ENCODE measurements at regions not wholly inside any gene's neighbourhood (a gene's known extent, or its start where the extent isn't known, plus 50 kb on each side); places are given as distances from the start of the nearest gene placed in this dataset.
"Not testable (repeated sequence)": the region's sequence is repeated elsewhere in the genome, so short reads cannot be mapped to it uniquely, and the experiment has no call there.

GRCh38 chr3:816605-817004 is 276.2 kb upstream of the CNTN6 start:
- no peak for DNase-seq (ENCODE audit: low read depth in 2 of 2)

GRCh38 chr3:834679-835078 is 258.1 kb upstream of the CNTN6 start:
- no peak for DNase-seq (ENCODE audit: low read depth in 2 of 2)

DNA sequence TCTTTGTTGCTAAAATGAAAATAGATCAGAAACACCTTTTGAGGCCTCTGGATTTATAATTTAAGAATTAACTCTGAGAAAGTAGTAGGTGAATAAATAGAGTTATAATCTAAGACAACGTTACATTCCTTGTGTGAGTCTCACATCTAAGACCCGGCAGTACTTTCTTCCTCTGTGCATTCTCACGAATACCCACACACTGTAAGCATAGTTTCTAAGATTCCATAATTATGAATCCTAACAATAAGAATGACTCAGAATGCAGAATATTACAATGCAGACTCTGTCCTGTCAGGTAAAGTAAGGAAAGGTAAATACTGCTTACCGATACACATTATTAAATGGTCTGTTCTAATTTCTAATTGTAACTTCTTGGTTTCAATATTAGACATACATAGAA is 257.7 kb upstream of the CNTN6 start:
- DNase-seq (ENCODE audit: low read depth in 2 of 2): no peak

- no peak for DNase-seq (ENCODE audit: low read depth in 2 of 2)
These were observed 252.8 kb upstream of the CNTN6 start for GRCh38 chr3:839981-840380.

- DNase-seq (ENCODE audit: low read depth in 2 of 2): no peak
These were observed 241.6 kb upstream of the CNTN6 start for GRCh38 chr3:851098-851790.

DNA sequence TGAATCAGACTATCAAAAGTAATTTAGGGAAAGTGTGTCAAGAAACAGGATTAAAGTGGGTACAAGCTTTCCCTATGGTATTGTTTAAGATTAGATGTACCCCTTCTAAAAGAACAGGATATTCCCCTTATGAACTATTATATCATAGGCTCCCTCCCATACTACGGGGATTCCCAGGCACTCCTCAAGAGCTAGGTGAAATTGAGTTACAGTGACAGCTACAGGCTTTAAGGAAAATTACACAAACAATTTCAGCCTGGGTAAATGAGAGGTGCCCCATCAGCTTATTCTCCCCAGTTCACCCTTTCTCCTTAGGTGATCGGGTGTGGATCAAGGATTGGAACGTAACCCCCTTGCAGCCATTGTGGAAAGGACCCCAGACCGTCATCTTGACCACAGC is 240.8 kb upstream of the CNTN6 start:
- DNase-seq (ENCODE audit: low read depth in 2 of 2): no peak

DNA sequence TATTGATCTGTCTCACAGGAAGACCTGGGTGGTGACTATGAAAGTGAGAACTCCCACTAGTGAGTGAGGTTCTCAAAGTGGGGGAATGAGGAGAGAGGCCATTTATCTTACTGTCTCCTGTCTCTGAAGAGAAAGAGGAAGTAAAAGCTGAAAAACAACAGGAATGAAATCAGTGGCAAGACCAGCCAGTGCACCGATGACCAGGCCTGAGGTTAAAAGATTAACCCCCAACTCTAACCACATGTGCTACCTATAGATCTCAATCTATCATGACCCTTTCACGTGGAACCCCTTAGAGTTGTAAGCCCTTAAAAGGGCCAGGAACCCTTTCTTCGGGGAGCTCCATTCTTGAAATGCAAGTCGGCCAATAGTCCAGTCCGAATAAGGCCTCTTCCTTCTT is 239.3 kb upstream of the CNTN6 start:
- DNase-seq (ENCODE audit: low read depth in 2 of 2): no peak

- no peak for DNase-seq (ENCODE audit: low read depth in 2 of 2)
These were observed 233.7 kb upstream of the CNTN6 start for GRCh38 chr3:859135-859534.

- DNase-seq (ENCODE audit: low read depth in 2 of 2): no peak
These were observed 231.1 kb upstream of the CNTN6 start for GRCh38 chr3:861721-862120.

DNA sequence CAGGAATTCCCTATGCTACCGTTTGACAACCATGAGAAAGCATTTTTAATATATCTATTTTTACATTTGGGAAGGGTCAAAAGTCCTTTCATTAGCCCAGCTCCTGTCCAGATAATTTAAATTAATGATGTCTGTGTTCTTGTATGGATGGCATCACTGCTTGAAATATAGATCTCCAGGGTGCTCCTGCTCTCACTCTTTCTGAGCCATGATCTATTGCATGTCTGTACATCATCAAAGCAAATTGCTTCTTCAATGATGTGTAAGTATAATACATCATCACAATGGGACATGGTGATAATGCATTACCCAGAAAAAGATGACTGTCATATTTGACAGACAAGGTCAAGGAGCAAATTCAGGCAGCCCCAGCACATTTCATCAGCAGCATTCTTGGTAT is 223.6 kb upstream of the CNTN6 start:
- no peak for DNase-seq (ENCODE audit: low read depth in 2 of 2)

DNA sequence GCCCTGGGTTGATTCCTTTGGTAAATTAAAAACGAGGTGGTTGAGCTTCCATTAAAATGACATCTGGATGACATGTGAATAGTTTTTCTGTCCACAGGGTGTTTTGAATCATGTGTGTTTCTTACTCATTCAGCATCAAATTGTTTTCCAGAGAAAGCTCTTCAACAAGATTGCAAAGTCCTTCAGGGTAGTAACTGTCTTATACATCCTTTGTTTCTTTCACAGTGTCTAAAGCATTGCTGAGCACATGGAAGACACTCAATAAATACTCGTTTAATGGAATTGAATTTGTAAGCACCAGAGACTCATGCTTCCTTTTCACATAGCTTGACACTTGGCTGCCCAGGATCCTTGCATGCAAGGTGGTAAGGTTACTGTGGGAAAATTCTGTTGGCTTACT is 223.1 kb upstream of the CNTN6 start:
- DNase-seq (ENCODE audit: low read depth in 2 of 2): no peak

- DNase-seq (ENCODE audit: low read depth in 2 of 2): no peak
These were observed 221.2 kb upstream of the CNTN6 start for GRCh38 chr3:871651-872050.

DNA sequence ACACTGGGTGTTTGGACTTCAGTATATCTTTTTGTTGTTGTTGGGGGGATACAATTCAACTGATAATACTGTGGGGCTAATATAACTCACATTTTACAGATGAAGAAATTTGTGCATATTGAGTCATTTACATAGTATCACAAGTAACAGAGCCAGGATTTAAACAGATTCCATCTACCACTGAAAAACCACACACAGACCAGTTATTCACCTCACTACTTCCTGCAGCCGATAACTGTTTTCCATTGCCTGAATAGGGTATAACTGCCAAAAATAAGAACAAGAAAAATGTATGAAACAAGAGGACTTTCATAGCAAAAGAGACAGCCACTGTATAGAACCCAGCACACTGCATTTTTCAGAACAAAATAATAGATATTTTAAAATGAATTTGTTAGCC is 215.8 kb upstream of the CNTN6 start:
- DNase-seq (ENCODE audit: low read depth in 2 of 2): no peak

DNA sequence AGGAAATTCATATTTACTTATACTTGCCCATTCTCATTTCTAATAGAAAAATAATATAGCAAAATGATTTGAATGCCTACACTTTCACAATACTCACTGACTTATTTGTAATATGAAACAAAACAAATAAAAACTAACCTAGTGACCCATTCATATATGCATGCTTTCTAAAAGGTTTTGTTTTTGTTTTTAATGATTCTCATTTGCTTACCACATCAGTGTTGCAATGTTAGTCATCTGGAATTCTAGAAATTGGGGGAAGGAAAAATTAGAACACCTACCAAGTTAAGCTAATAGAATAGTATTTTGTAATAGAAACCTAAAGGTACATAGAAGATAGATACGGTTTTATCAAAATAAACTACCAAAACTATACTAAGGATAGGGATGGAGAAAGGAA is 214.1 kb upstream of the CNTN6 start:
- no peak for DNase-seq (ENCODE audit: low read depth in 2 of 2)

DNA sequence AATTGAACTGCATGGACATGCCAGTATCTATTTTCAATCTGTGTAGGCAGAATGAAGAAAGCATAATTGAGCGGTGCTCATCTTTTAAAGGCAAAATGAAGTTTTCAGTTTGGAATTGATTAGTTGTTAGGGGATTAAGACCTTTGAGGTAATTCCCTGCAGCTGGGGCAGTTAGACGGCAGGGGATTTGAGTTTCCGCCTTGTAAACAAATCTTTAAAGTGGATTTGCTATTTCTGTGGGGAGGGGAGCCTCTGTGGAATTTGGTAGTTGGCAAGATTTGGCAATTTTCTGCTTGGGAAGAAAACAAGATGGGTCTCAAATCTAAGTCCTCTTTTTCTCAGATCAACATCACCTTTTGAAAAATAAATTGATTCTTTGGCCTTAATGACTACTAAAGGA is 212.5 kb upstream of the CNTN6 start:
- DNase-seq (ENCODE audit: low read depth in 2 of 2): no peak

DNA sequence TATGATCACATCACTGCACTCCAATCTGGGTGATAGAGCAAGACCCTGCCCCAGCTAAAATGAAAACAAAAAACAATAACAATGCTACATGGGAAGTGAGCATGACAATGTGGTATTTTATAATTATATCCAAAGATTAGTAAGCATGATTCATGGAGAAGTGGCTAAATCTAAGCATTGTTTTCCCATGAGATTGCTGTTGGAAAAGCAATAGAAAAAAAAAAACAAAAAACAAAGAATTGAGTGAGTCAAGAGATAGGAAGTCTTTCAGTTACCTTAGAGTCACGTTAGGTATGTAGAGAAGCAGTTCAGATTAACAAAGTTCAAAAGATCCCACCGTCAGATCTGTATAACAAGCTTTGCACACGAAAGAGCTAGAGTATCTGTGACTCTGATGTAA is 210.3 kb upstream of the CNTN6 start:
- no peak for DNase-seq (ENCODE audit: low read depth in 2 of 2)

DNA sequence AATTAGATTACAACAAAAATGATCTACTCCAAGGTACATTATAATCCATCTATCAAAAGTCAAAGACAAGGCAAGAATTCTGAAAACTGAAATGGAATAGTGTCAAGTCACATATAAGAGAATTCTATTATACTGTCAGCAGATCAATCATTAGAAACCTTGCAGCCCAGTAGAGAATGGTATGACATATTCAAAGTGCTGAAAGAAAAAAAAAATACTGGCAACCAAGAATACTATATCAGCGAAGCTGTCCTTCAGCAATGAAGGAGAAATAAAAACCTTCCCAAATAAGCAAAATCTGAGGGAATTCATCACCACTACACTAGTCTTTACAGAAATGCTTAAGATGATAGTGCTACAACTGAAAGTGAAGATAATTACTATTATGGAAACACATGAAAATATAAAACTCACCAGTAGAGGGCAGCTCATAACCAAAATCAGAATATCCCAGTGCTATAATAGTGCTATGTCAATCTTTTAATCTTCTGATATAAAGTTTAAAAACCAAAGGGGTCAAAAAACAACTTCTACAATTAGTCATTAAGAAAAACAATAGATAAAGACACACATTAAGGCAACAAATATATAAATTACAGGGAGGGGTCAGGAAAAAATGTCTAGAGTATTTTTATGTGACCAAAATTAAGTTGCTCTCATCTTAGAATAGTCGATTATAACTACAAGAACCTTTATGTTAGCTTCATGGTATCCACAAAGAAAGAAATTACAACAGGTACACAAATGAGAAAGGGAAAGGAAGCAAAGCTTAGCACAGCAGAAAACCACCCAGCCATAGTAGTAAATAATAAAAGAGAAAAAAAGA is 190.7 kb upstream of the CNTN6 start:
- no peak for DNase-seq (ENCODE audit: low read depth in 2 of 2)

- DNase-seq (ENCODE audit: low read depth in 2 of 2): no peak
These were observed 187.6 kb upstream of the CNTN6 start for GRCh38 chr3:905217-905616.

DNA sequence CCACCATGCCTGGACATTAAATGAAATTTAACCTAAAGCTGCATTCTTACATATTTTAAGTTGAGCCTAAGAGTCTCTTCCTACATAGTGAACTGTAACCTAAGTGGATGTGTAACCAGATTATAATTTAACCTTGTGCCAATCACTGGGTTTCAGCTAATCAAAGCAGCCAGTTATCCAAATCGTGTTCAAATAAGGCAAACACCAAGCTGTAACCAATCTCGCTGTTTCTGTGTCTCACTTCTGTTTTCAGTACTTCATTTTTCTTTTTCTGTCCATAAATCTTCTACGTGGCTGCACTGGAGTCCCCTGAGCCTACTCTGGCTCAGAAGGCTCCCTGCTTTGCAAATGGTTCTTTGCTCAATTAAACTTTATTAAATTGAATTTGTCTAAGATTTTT is 186.1 kb upstream of the CNTN6 start:
- DNase-seq (ENCODE audit: low read depth in 2 of 2): no peak

GRCh38 chr3:908839-909238 is 184.0 kb upstream of the CNTN6 start:
- no peak for DNase-seq (ENCODE audit: low read depth in 2 of 2)

DNA sequence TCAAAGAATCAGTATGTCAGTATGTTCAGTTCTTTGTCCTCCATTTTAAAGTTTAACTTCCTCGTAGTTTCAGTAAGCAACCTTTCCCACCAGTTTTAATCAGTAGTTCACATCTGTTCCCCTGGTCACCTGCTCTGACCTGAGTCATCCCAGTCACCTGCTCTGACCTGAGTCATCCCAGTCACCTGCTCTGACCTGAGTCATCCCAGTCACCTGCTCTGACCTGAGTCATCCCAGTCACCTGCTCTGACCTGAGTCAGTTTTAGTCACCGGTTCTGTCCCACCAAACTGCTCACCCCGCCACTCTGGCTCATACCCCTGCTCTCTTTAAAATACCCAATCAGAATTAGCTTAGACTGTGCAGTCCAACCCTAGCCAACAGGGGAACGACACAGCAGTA is 180.1 kb upstream of the CNTN6 start:
- DNase-seq (ENCODE audit: low read depth in 2 of 2): not testable (repeated sequence)

- DNase-seq (ENCODE audit: low read depth in 2 of 2): no peak
These were observed 169.5 kb upstream of the CNTN6 start for GRCh38 chr3:923161-923910.

GRCh38 chr3:930866-931265 is 162.0 kb upstream of the CNTN6 start:
- DNase-seq (ENCODE audit: low read depth in 2 of 2): no peak
